OCI-LY7 (cell line): ENCODE measurements at regions not wholly inside any gene's neighbourhood (a gene's known extent, or its start where the extent isn't known, plus 50 kb on each side); places are given as distances from the start of the nearest gene placed in this dataset.

Experiments used
- BruUV-seq: library from RNA; stranded (reverse); fragments of 400-500 nt; replicated peaks from 2 replicates; lab custom pipeline; 2021; lab: Mats Ljungman, UMichigan
- CTCF ChIA-PET: fragments of 300-600 bp; sonication (Branson Sonifier 250); formaldehyde crosslinking; loops from one replicate; lab custom pipeline; 2022; ENCODE audit warnings: antibody characterized with exemption; ENCODE audit not compliant: unreplicated experiment; lab: Charles Lee
- POLR2A ChIA-PET: fragments of 300-600 bp; sonication (Branson Sonifier 250); formaldehyde crosslinking; loops from one replicate; lab custom pipeline; 2022; ENCODE audit warnings: antibody characterized with exemption; lab: Charles Lee
- DNase-seq: peaks from one replicate; pipeline ENCODE4 v3.0.0-alpha.2; 2015; ENCODE audit warnings: low spot score
- H2AFZ ChIP-seq: fragments of 200-600 bp; sonication (generic), shearing (Covaris generic); 2 replicates; pipeline ENCODE4 v1.6.1; 2014; ENCODE audit warnings: mild to moderate bottlenecking, antibody characterized with exemption, low read length, moderate library complexity
- H3K27ac ChIP-seq: fragments of 200-600 bp; sonication (generic); 2 replicates; pipeline ENCODE4 v1.5.1; 2014; ENCODE audit warnings: mixed run types, low read depth, mild to moderate bottlenecking, moderate library complexity, low read length, inconsistent platforms; ENCODE audit not compliant: poor library complexity, severe bottlenecking
- H3K36me3 ChIP-seq: fragments of 200-600 bp; sonication (generic); 2 replicates; pipeline ENCODE4 v1.6.1; 2014; ENCODE audit warnings: mild to moderate bottlenecking, antibody characterized with exemption, low read length, moderate library complexity, mixed read lengths; ENCODE audit not compliant: insufficient read depth
- H3K4me1 ChIP-seq: fragments of 200-600 bp; sonication (generic); 2 replicates; pipeline ENCODE4 v1.5.1; 2014; ENCODE audit warnings: mild to moderate bottlenecking, low read length; ENCODE audit not compliant: insufficient read depth, poor library complexity, severe bottlenecking
- H3K4me2 ChIP-seq: fragments of 200-600 bp; sonication (generic); 2 replicates; pipeline ENCODE4 v1.6.1; 2014; ENCODE audit warnings: mild to moderate bottlenecking, low read length
- H3K4me3 ChIP-seq: fragments of 200-600 bp; sonication (generic); 2 replicates; pipeline ENCODE4 v1.5.1; 2014; ENCODE audit warnings: mild to moderate bottlenecking, low read depth, low read length; ENCODE audit not compliant: poor library complexity, severe bottlenecking
- H3K79me2 ChIP-seq: fragments of 200-600 bp; sonication (generic); 2 replicates; pipeline ENCODE4 v1.6.1; 2016; ENCODE audit warnings: low read depth, mild to moderate bottlenecking, low read length, moderate library complexity, mixed read lengths; ENCODE audit not compliant: insufficient read depth
- H3K9me2 ChIP-seq: fragments of 200-600 bp; sonication (generic); 2 replicates; pipeline ENCODE4 v1.6.1; 2016; ENCODE audit warnings: mild to moderate bottlenecking, low read length, mixed read lengths; ENCODE audit not compliant: insufficient read depth
- H3K9me3 ChIP-seq: fragments of 200-600 bp; sonication (generic); 2 replicates; pipeline ENCODE4 v1.6.1; 2014; ENCODE audit warnings: mild to moderate bottlenecking, mixed run types, low read length, mixed read lengths
- H4K20me1 ChIP-seq: fragments of 200-600 bp; sonication (generic); 2 replicates; pipeline ENCODE4 v1.6.1; 2014; ENCODE audit warnings: mild to moderate bottlenecking, antibody characterized with exemption, low read length, moderate library complexity, mixed read lengths; ENCODE audit not compliant: insufficient read depth
- EZH2phosphoT487 ChIP-seq: fragments of 200-600 bp; sonication (generic); IDR thresholded peaks from 2 replicates; pipeline ENCODE4 v1.6.1; 2018; ENCODE audit warnings: low read depth, borderline replicate concordance, mild to moderate bottlenecking, mixed run types, antibody characterized with exemption, low read length, moderate library complexity, mixed read lengths
- intact Hi-C: fragments of 100-400 bp; cut with micrococcal nuclease; formaldehyde crosslinking; loops from one replicate; pipeline ENCODE4 v1.10.0; 2022; ENCODE audit not compliant: unreplicated experiment
- TF ChIP-seq, protein P1 (sequence below): fragments of 200-600 bp; sonication (generic); conservative IDR thresholded peaks from 2 replicates; pipeline ENCODE4 v1.5.1; 2014; ENCODE audit warnings: mild to moderate bottlenecking, antibody characterized with exemption, low read length, moderate library complexity, mixed read lengths

DNA sequence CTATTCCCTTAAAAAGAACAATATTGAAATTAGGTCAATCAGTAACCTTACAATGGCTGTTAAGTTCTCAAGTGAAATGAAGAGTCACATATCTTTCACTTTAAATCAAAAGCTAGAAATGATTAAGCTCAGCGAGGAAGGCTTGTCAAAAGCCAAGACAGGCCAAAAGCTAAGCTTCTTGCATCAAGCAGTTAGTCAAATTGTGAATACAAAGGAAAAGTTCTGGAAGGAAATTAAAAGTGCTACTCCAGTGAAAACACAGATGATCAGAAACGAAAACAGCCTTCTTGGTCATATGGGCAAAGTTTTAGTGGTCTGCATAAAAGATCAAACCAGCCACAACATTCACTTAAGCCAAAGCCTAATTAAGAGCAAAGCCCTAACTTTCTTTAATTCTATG lies 402.6 kb upstream of the ZEB2 start:
- CTCF ChIA-PET, result no interaction called here
- H2AFZ ChIP-seq, result peak overlapping the region; percentile 95

DNA sequence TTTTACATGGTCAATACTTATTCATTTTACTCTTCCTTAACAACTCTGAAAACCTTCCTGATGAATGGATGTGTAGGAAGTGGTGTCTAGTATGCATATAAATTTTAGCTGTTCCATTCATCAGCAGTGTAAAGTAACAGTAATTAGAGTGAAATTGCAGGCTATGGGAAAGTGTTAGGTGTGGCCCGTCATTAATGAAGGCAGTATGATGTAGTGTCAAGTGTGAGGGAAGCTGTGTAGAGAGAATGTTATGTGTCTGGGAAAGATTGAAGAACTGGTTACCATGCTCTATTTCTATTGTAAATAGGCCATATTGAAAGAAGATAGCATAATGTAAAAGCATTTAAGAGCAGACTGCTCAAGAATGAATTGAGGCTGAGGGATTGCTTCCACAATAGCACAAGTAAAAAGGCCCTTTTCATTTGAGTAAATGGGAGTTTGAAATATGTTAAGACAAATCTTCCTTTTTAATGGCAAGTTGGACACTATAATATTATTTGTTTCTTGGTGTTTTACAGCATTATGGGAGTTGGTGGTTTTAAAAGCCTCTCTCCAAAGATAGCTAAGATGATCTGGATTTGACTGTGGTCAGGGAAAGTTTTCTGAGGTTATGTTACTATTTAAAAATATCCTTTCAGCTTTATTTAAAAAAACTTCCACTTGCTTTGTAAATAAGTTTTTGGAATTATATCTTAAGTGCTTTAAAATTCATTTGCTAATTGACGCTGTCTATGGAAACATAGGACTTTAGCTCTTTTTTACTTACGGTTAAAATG lies 401.0 kb upstream of the ZEB2 start:
- H4K20me1 ChIP-seq, result no peaks in the 10 kb centered on the region
- no peaks in the 10 kb centered on the region for H3K79me2 ChIP-seq
- TF ChIP-seq, protein P1, sequence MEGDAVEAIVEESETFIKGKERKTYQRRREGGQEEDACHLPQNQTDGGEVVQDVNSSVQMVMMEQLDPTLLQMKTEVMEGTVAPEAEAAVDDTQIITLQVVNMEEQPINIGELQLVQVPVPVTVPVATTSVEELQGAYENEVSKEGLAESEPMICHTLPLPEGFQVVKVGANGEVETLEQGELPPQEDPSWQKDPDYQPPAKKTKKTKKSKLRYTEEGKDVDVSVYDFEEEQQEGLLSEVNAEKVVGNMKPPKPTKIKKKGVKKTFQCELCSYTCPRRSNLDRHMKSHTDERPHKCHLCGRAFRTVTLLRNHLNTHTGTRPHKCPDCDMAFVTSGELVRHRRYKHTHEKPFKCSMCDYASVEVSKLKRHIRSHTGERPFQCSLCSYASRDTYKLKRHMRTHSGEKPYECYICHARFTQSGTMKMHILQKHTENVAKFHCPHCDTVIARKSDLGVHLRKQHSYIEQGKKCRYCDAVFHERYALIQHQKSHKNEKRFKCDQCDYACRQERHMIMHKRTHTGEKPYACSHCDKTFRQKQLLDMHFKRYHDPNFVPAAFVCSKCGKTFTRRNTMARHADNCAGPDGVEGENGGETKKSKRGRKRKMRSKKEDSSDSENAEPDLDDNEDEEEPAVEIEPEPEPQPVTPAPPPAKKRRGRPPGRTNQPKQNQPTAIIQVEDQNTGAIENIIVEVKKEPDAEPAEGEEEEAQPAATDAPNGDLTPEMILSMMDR, result no peak
- no peak overlapping the region for H3K4me2 ChIP-seq
- no peaks in the 10 kb centered on the region for H3K36me3 ChIP-seq
- no peak for DNase-seq
- no peak overlapping the region for H3K27ac ChIP-seq
- H3K9me2 ChIP-seq, result no peaks in the 10 kb centered on the region
- ChIA-PET POLR2A (interaction anchor here (0.6 to 0.9 kb wide), 4 partner anchors 10 to 1471 kb away, joined by 3 to 4 read pairs (median 4); no protein-coding TSS in a partner anchor), CTCF (no interaction called here)
- H3K4me3 ChIP-seq, result no peak overlapping the region
- intact Hi-C loops, result no loop called here
- H3K9me3 ChIP-seq, result peaks cover 5% of the 10 kb centered on the region; the same call in 1 of the 2 replicates
- no peaks in the 10 kb centered on the region for H3K4me1 ChIP-seq
- H2AFZ ChIP-seq, result no peak overlapping the region
- no TSS peak for BruUV-seq

More for the DNA sequence above, 402.6 kb upstream of the ZEB2 start:
- no peak for TF ChIP-seq EZH2phosphoT487
- TF ChIP-seq, protein P1, result no peak
- H3K79me2 ChIP-seq, result no peaks in the 10 kb centered on the region
- no peak overlapping the region for H3K4me2 ChIP-seq
- BruUV-seq, result no TSS peak
- peaks cover 5% of the 10 kb centered on the region; the same call in 1 of the 2 replicates for H3K9me3 ChIP-seq
- intact Hi-C loops, result no loop called here
- H4K20me1 ChIP-seq, result no peaks in the 10 kb centered on the region
- POLR2A ChIA-PET, result interaction anchor here (0.6 to 1.7 kb wide), 2 partner anchors 30 to 53 kb away, joined by 3 to 4 read pairs; no protein-coding TSS in a partner anchor
- no peaks in the 10 kb centered on the region for H3K4me1 ChIP-seq
- no peak for DNase-seq
- no peak overlapping the region for H3K27ac ChIP-seq
- H3K4me3 ChIP-seq, result no peak overlapping the region
- H3K9me2 ChIP-seq, result no peaks in the 10 kb centered on the region
- H3K36me3 ChIP-seq, result no peaks in the 10 kb centered on the region
